DMS153 treated with DMSO at 0.1 percent for 48 hours (cell line): ENCODE measurements at regions not wholly inside any gene's neighbourhood (a gene's known extent, or its start where the extent isn't known, plus 50 kb on each side); places are given as distances from the start of the nearest gene placed in this dataset.
A peak's percentile ranks its signal among the peaks of the same experiment; 100 is the strongest.

Experiments used
- DNase-seq: peaks from one replicate; lab custom pipeline; 2025; ENCODE audit not compliant: unreplicated experiment; lab: John Stamatoyannopoulos, UW

DNA sequence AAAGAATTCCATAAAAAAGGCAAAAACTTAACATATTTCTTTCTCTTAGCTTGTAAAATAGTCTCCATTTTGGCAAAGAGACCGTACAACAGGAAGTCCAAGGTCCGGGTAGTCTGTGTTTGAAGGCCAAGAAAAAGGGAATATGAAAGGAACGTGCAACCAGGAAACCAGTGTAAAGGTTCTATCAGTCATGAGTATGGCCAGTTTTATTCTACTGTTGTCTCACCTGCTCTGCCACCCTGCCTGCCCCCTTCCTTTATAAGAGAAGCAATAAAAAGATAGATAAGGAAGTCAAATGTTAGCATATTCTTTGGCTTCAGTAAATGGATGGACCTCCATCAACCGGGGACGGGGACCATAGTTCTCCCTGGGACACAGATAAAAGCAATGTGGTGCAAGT lies 370.6 kb upstream of the ROBO2 start:
- DNase-seq: no peak

DNA sequence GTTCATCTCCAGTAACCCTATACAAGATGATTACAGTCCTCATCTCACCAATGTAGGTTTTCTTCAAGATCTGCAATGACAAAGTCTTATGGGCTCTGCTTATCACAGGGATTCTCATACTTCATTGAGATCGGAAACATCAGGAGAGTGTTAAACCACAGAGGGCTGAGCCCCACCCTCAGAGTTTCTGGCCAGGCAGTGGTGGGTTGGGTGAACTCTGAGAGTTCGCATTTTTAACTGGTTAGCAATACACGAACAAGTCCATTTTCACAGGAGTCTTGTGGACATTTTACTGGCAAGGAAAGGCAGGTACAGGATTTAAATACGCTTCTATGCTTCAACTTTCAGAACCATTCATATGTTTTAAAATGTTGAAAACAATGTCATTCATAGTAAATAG lies 366.7 kb upstream of the ROBO2 start:
- DNase-seq: no peak

DNA sequence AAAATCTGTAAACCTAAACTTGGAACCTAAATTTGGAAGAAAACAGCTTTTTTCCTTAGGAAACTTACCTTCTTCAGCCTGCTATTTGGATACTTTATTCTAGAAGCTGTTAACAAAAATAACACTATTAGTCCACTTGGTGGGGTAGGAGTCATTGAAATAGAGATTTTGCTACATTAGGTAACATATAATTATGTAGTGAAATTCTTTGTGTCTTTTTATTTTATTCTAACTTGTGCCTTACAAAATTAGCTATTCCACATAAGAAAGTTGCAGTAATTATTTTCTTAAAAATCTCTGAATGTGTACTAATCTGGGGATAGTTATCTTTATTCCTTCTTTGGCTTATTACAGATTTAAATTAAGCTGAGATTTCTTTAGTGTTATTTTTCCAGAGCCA lies 360.4 kb upstream of the ROBO2 start:
- DNase-seq: peak; percentile 5

DNA sequence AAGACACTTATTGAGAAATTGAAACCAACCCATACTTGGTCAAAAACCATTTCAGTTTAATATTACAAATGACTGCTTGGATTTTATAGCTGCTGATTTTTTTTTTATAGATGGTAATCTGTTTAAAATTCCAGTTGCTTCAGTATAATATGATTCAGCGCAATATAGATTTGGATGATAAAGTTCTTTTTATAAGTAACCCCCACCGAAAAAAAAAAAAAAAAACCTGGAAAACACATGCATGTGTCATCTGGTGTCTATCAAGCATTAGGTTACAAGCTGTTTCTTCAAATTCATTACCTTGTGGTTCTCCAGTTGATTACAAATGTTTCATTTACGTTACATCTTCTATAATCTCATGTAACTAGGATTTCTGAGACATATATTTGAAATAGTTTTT lies 356.6 kb upstream of the ROBO2 start:
- DNase-seq: no peak

DNA sequence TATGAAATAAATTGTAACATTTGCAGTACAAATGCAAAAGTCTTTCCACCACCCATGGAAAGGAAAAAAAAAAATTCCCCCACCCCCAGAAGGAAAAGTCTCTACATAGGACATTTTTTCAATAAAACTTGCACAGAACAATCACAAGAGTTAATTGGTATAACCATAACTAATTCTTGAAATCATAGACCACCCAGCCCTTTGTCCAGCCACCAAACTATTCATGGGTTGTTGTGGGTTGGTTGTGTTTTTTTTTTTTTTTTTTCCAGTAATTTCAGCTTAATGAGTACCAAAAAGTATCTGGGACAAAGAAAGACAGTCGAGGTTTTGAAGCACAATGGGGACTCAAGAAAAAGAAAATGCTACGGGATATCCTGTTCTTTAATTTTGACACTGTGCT lies 355.0 kb upstream of the ROBO2 start:
- no peak for DNase-seq

DNA sequence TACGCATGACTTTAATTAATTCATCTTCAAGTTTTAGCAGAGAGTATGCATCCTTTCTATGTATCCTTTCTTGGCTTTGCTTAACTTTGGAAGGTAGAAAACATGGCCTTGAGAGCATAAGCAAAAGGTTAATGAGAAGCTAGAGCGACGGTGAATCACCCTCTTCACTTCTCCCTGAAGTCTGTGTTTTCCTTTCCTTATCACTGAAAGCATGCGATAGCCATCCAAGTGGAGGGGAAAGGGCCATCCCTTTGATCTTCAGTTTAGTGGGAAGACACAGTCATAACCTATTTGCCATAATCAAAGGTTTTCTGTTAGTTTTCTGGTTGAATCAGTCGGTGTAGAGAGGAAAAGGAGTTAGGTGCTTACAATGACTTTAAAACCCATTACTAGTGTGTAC lies 354.0 kb upstream of the ROBO2 start:
- no peak for DNase-seq

DNA sequence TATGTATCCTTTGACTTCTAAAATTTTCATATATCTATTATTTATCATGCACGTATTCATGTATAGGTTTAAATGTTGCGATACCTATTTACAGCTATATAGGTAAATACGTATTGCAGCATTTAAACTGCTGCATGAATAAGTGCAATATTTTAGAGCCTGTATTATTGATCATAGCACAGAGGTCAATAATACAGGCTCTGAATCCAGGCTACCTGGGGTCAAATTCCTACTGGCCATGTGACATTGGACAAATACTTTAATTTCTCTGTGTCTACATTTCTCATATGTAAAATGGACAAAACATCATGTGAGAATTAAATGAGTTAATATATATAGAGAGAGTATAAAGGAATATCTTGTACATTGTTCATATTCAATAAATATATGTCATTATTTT lies 352.9 kb upstream of the ROBO2 start:
- no peak for DNase-seq

DNA sequence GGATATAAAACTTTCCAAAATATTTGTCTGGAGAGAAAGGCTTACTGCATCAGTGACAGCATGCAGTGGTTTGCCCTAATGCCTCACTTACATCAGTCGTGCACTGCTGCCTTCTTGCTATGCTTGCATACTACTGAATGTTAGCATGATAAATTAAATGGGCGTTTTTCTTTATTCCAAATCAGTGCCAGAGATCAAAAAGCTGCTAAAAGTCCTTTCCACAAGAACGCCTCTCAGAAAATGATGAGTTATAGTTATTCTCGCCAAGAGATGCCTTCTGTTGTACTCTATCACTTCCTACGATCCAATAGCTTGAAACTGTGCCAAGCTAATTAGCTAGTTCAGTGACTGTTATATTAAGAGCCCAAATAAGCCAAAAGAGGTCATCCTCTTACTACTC lies 345.8 kb upstream of the ROBO2 start:
- DNase-seq: no peak

DNA sequence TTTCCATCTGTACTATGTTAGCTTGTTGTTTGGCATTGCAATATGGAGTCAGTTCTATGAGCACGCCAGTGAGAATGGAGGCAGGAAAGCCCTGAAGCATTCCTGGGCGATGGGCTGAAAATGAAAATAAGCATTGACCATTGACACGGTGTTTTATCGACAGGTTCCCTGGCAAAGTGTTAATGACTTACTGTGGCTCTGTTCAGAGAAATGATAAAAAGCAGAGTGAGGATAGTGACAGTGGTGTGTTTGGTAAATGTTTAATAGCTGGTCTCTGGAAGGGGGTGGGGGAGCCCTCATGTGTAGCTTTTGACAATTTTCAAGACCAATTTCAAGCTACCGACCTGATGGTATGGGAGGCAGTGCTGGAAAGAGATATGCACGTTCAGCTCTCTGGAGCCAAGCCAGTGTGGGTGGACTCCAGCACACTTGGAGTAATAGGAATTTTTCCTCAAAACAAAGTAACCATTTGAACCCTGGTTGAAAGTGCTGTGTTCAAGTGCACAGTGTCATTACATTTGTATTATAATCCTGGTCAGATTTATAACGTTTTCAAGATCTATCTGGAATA lies 341.7 kb upstream of the ROBO2 start:
- no peak for DNase-seq

DNA sequence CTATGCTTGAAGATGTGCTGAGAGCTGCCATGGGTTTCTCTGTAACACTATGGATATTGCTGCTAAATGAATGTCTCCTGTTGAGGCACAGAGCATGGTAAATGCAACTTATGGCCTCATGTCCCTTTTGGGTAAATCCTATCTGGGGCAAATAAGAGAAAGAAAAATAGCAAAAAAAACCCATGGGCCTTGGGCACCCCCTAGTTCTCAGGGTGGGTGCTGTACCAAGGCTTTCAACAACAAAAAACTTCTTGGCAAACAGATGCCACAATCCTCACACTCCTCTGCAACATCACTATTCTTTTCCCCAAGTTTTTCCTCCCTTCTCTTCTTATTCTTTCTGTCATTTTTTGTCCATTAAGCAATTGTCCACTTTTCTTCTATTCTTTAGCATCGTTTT lies 340.1 kb upstream of the ROBO2 start:
- no peak for DNase-seq

DNA sequence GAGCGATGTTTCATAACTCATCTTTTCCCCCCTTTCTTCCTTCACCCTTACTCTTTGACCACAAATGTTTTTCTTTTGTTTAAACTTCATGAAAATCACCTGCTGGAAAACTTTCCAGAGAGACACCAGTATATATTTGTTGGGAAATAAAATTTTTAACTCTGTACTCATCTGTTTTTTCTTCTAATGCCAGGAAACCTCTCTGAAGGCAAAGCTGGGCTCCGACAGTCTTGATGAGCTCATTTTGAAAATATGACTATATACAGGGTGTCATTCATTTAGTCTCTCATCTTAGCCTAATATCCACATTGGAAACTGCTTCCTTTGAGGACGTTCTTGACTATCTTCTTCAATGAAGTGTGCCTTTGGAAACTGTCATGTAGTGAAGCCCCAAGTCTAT lies 339.6 kb upstream of the ROBO2 start:
- no peak for DNase-seq

DNA sequence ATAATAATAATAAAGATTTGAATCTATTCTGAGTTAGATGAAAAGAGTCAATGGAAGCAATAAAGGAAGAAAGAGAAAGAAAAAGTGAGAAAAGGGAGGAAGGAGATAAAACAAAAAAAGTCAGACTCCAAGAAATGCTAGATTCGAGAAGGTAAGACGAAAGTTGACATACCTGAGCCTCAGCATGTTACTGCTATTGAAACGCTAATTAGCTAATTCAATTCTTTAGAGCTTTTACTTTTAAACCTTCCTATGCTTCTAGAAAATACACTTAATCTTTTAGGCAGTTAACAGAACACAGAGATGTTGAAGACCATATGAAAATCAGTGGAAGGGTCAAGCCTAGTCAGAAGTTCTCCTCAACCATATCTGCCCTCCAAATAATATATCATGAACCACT lies 337.2 kb upstream of the ROBO2 start:
- DNase-seq: no peak

DNA sequence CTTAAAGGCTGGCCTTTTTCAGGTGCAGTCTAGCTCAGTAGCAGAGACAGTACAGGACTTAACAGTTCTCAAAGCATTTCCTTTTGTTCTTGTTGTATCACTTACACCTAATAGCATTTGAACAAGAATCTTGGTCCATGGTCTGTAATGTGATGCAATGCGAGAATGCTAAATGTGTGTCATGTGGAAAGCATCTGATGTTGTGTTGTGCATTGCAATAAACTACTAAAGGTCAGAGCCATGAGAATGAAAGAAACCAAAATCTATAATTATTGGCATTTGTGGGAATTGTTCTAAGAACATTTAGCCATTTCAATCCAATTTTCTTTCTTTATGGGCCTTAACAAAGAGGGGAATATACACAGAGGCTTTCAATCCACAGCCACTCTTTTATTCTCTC lies 324.5 kb upstream of the ROBO2 start:
- DNase-seq: no peak

DNA sequence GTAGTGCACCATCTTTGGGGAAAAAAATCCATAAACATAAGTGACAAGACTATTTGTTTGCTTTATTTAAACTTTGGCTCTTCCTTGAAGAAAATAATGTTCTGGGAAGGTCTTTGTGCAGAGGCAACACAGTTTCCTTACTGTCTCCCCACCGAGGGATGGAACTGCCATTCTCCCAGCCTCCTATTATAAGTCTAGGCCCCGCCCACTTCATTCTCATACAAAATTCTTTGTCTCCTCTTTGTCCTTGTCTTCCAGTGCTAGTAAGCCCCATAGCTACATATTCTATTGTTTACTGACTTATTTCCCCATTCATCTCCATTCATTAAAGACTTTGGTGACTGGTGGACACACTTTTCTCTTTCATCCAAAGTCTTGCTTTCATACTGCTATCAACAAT lies 316.5 kb upstream of the ROBO2 start:
- no peak for DNase-seq

DNA sequence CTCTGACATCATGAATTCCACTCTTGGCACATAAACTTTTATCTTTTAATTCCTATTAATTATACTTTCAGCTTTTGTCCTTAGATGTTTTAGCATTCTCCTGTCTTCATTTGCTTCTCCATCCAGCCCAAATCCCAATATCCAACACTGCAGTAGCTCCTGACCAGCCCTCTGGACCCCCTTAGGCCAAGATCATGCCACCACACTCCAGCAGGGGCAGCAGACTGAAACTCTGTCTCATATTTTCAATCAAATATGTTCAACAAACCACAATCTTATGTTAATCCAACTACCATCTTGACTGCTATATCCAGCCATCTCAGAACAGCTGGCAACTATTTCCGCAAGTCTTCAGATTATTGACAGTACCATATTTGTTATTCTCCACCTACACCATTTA lies 315.8 kb upstream of the ROBO2 start:
- no peak for DNase-seq

DNA sequence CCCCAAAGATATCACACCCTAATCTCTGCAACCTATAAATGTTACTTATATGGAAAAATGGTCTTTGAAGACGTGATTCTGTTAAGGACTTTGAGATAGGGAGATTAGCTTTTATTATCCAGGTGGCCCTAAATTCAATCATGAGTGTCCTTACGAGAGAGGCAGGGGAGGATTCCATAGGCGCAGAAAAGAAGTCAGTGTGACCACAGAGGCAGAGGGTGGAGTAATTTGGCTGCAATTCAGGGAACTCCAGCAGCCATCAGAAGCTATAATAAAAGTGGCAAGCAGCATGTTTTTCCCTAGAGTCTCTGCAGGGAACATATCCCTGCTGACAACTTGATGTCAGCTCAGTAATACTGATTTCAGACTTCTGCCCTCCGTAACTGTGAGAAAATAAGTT lies 315.2 kb upstream of the ROBO2 start:
- DNase-seq: no peak

DNA sequence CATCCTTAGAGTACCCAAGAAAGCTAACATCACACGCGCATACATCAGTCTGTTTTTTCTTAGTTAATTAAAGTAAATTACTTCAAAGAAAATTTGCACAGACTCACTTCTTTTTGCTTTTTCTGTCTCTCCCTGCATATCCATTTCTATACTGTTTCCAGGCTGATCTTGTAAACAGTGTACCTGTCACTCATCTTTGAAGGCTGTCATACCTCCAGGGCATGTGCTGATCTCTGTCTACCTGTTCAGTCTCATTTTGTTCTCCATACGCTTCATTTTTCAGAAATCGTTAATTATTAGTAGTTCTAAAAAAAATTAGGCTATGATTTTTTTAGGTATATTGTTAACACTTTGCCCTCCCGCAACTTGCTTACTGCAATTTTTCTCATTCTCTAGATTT lies 313.9 kb upstream of the ROBO2 start:
- DNase-seq: no peak

DNA sequence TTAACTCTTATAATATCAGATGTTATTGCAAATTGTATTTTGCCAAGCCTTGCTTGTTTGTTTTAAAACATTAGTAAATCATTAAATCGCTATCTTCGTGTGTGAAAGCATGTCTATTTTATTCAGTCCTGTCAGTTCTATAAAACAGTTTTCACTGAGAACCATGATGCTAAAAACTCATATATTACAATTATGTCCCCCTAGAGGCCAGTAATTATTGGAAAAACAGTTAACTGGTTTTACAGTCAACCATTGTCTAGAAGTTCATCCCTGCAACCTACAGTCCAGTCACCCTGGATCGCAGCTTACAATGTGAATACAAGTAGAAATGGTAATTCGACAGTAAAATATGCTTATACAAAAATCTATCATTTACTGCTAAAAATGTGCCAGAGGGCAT lies 311.5 kb upstream of the ROBO2 start:
- DNase-seq: no peak

DNA sequence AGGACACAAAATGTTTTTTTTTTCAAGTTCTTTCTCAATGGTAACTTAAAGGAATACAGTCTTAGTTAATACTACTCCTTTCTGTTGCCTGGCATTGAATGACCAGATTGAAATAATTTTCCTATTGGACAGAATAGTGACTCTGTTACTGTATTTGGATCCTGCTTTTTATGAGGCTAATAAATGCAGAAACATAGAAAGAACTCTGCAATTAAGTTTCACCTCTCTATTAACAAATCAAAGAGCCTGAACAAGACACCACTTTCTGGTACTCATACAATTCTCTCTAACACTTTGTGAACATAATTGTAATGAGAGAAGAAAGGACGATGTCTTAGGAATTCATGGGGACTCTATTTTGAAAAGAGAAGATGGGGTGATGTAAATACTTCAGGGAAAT lies 308.4 kb upstream of the ROBO2 start:
- DNase-seq: no peak

DNA sequence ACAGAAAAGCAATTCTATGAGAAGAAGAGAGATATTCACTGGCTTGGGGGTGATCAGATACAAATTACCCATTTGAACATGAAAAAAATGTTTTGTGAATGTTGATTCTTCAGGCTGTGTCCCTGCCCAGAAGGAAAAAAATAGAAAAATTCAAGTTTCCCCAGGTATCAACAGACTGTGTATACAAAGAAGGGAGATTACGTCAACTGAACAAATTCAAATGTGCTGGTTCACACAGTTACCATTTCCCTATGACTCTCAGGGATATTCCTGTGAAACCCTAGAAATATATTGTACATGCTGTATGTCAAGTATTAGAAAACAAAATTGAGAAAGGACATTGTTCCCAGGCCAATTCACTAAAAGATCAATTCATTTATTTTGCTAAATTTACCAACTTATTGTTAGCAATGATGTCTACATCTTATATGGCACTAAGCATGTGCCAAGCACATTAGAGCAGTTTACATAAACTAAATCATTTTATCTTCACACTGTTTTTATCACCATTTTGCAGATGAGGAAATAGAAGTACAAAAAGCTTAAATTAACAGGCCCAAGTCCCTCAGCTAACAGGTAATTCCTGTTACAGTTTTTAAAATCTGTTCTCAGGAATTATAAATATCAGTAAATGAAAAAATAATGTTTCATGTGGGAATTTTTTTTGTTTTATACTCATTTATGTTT lies 306.7 kb upstream of the ROBO2 start:
- DNase-seq: no peak

DNA sequence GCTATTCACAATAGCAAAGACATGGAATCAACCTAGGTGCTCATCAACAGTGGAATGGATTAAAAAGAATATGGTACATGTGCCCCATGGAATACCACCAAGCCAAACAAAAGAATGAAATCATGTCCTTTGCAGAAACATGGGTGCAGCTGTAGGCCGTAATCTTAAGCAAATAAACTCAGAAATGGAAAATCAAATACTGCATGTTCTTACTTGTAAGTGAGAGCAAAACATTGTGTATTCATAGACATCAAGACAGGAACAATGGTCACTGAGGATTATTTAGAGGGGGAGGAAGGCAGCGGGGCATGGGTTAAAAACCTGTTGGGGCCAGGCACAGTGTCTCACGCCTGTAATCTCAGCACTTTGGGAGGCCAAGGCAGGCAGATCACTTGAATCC lies 304.7 kb upstream of the ROBO2 start:
- peak; percentile 2 for DNase-seq

DNA sequence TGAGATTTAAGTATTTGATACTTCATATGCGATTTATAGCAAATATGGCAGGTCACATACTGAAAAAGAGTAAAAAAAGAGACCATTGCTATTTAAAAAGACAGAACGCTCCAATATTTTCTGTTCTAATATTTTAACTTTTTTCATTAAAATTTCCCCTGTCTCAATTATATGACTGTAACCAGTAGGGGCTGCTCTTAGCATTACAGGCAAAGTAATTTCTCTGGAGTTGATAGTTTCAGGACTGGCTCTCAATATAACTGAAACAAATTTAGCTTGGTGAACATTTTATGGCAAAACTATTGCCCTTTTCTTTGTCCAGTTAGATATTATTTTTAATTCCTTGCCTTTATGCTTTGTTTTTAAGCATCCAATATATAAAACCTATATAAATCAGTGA lies 286.3 kb upstream of the ROBO2 start:
- DNase-seq: no peak

DNA sequence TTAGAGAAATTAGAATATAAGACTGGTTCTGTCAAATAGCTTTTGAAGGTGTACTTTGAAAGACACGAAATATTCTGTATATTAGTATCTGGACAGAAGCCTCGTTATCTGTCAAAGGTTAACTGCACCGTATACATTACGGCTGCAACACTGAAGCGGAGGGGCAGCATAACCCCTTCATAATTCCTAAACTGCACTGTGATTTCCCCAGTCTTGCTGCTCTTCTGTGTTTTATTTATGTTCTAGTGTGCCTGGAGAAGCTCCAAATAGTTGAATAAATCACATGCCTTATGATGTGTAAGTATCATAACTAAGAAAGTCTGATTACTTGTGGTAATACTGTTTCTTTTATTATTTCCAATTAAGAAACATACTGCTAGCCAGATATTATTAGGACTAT lies 285.7 kb upstream of the ROBO2 start:
- no peak for DNase-seq
